ENCODE measurements at regions not wholly inside any gene's neighbourhood (a gene's known extent, or its start where the extent isn't known, plus 50 kb on each side); places are given as distances from the start of the nearest gene placed in this dataset.

GRCh38 chr11:81975261-81975900 lies 758.3 kb downstream of the FAM181B start:
- no peak overlapping the region for H2BK12ac ChIP-seq (ENCODE audit: insufficient read length, low read depth, low read length)
- H2BK120ac ChIP-seq (ENCODE audit: low read depth, low read length, poor library complexity, severe bottlenecking), result no peak overlapping the region
- H3K14ac ChIP-seq (ENCODE audit: insufficient read depth, low read length), result no peak overlapping the region
- H3K23me2 ChIP-seq (ENCODE audit: insufficient read length, low read depth, low read length, poor library complexity, severe bottlenecking), result no peaks in the 10 kb centered on the region
- H3K4me1 ChIP-seq (ENCODE audit: insufficient read depth, low read length), result no peaks in the 10 kb centered on the region
- H2AFZ ChIP-seq (ENCODE audit: low read length), result no peak overlapping the region
- H3K27ac Mint-ChIP-seq, result no peak overlapping the region
- no peak overlapping the region for H4K8ac ChIP-seq (replicated peaks; ENCODE audit: insufficient read length, low read depth, low read length)
- no peak overlapping the region for H3K18ac ChIP-seq (ENCODE audit: insufficient read length, low read depth, low read length)
- no peaks in the 10 kb centered on the region for H4K20me1 ChIP-seq (ENCODE audit: control insufficient read depth, insufficient read depth, insufficient read length)
- H4K91ac ChIP-seq (ENCODE audit: insufficient read length, low read depth, low read length), result no peak overlapping the region
- H3K79me1 ChIP-seq (ENCODE audit: insufficient read depth, low read depth, low read length, poor library complexity, severe bottlenecking), result no peaks in the 10 kb centered on the region
- H3K27me3 ChIP-seq (ENCODE audit: insufficient read depth, low read length), result no peaks in the 10 kb centered on the region
- no peak overlapping the region for H3K4me3 Mint-ChIP-seq
- no peak overlapping the region for H3K56ac ChIP-seq (ENCODE audit: insufficient read length, low read depth, low read length)
- H3K36me3 Mint-ChIP-seq (ENCODE audit: insufficient read depth in 1 of 3, low read depth in 3 of 3), result peaks cover 0 to 11% (median 0%) of the 10 kb centered on the region in 3 experiments; a peak in 2 of 7 replicates
- H3K4me2 ChIP-seq (ENCODE audit: insufficient read depth, insufficient read length, low read length), result no peak overlapping the region
- no peak overlapping the region for H2BK5ac ChIP-seq (ENCODE audit: insufficient read length, low read length)
- no peak overlapping the region for H3K9ac ChIP-seq (ENCODE audit: extremely low read depth, insufficient read length, low read length)
- no peaks in the 10 kb centered on the region for H3K27me3 Mint-ChIP-seq (ENCODE audit: low read depth)
- no peak overlapping the region for H3K4ac ChIP-seq (ENCODE audit: low read depth, low read length)
- H3K27ac ChIP-seq (ENCODE audit: insufficient read length, low read depth, low read length), result no peak overlapping the region
- H4K5ac ChIP-seq (ENCODE audit: insufficient read length, low read depth, low read length), result no peak overlapping the region
- no CpG with 5 or more reads among the region's 2 CpGs for WGBS (ENCODE audit: extremely low coverage, insufficient read length, low lambda C conversion rate)
- H3K9me3 ChIP-seq (ENCODE audit: control insufficient read depth, low read depth, low read length), result no peaks in the 10 kb centered on the region
- H3K4me1 Mint-ChIP-seq, result no peaks in the 10 kb centered on the region
- DNase-seq, result no peak
- peaks cover 5 to 15% of the 10 kb centered on the region in 2 experiments; a peak in 3 of 5 replicates for H3K9me3 Mint-ChIP-seq
- H3T11ph ChIP-seq (ENCODE audit: low read length), result no peak overlapping the region
- H2BK15ac ChIP-seq (ENCODE audit: low read depth, low read length), result no peak overlapping the region
- H3K23ac ChIP-seq (ENCODE audit: insufficient read length, low read depth, low read length), result no peak overlapping the region
- TF ChIP-seq CTCF (conservative IDR thresholded peaks at IDR 0.05), result no peak
- H2BK20ac ChIP-seq (ENCODE audit: low read depth, low read length, poor library complexity, severe bottlenecking), result no peak overlapping the region
- no peaks in the 10 kb centered on the region for H3K79me2 ChIP-seq (ENCODE audit: insufficient read depth, low read length)
- no peak overlapping the region for H2AK5ac ChIP-seq (ENCODE audit: insufficient read length, low read length)

Data from H9 (cell line).